HepG2 (cell line): ENCODE measurements at regions not wholly inside any gene's neighbourhood (a gene's known extent, or its start where the extent isn't known, plus 50 kb on each side); places are given as distances from the start of the nearest gene placed in this dataset.

ENCODE experiments used
- ATAC-seq: fragments of 200-7000 bp; cut with Tn5 transposase; 3 replicates; pipeline ENCODE4 v1.9.1; 2020; ENCODE audit warnings: mild to moderate bottlenecking, moderate library complexity
- BruUV-seq: library from RNA; stranded (reverse); fragments of 400-500 nt; replicated peaks from 2 replicates; lab custom pipeline; 2021; lab: Mats Ljungman, UMichigan
- CTCF ChIA-PET: fragments of 300-600 bp; formaldehyde crosslinking; extraction: SDS; loops from one replicate; lab custom pipeline; 2021; ENCODE audit warnings: low total read pairs, inconsistent platforms, low intra/inter-chr PET ratio; lab: Yijun Ruan, JAX
- POLR2A ChIA-PET: fragments of 350-600 bp; sonication (Branson Sonifier 250); formaldehyde crosslinking; loops from one replicate; lab custom pipeline; 2020; ENCODE audit warnings: antibody characterized with exemption, inconsistent platforms; lab: Yijun Ruan, JAX
- DNase-seq: peaks from one replicate; pipeline ENCODE4 v3.0.0-alpha.2; 2015; ENCODE audit warnings: low spot score
- FAIRE-seq: peaks from 3 replicates; lab custom pipeline; 2011; peaks lifted over from hg19 to GRCh38; lab: Jason Lieb, UNC
- H2AFZ ChIP-seq: one replicate; pipeline ENCODE4 v1.6.1; 2011; ENCODE audit warnings: low read length, inconsistent platforms
- H3K27ac ChIP-seq: fragments of 300-600 bp; 3 replicates; pipeline ENCODE4 v1.8.0; 2011; ENCODE audit warnings: mixed run types, mild to moderate bottlenecking, mixed read lengths, low read length, inconsistent platforms; ENCODE audit not compliant: insufficient read depth; ENCODE audit errors: extremely low read length
- H3K27me3 ChIP-seq, 2 experiments: fragments of 200-600 bp in 1 of 2; 2 replicates in 1 of 2; 3 replicates in 1 of 2; pipeline versions ENCODE4 v1.6.0 to v1.8.0; 2011; ENCODE audit warnings: low read length in 2 of 2, mild to moderate bottlenecking in 2 of 2, moderate library complexity in 2 of 2, inconsistent platforms in 1 of 2; ENCODE audit not compliant: insufficient read depth in 2 of 2, control insufficient read depth in 1 of 2
- H3K36me3 ChIP-seq, 2 experiments: fragments of 200-600 bp in 1 of 2; replicated peaks in 1 of 2; 2 replicates in 1 of 2; 3 replicates in 1 of 2; pipeline versions ENCODE4 v1.5.1 to v1.8.0; 2011; ENCODE audit warnings: low read length in 2 of 2, inconsistent platforms in 1 of 2; ENCODE audit not compliant: insufficient read depth in 2 of 2, control insufficient read depth in 1 of 2
- H3K4me1 ChIP-seq: 2 replicates; pipeline ENCODE4 v1.5.1; 2012; ENCODE audit warnings: low read length, inconsistent platforms; ENCODE audit not compliant: insufficient read depth
- H3K4me2 ChIP-seq: 2 replicates; pipeline ENCODE4 v1.6.0; 2011; ENCODE audit warnings: low read depth, low read length, inconsistent platforms
- H3K4me3 ChIP-seq, 3 experiments: fragments of 200-600 bp in 1 of 3; sonication (generic), shearing (Covaris generic) in 1 of 3; replicated peaks in 1 of 3; 2 replicates each; pipeline ENCODE4 v1.5.1; 2011 to 2016; ENCODE audit warnings: low read length in 3 of 3, inconsistent platforms in 2 of 3, low read depth in 2 of 3, mild to moderate bottlenecking in 2 of 3, control low read depth in 1 of 3, mixed read lengths in 1 of 3; ENCODE audit not compliant: insufficient read depth in 1 of 3
- H3K79me2 ChIP-seq: one replicate; pipeline ENCODE4 v1.6.1; 2011; ENCODE audit warnings: low read length, inconsistent platforms; ENCODE audit not compliant: insufficient read depth
- H3K9ac ChIP-seq: 2 replicates; pipeline ENCODE4 v1.6.0; 2011; ENCODE audit warnings: mild to moderate bottlenecking, low read depth, low read length, inconsistent platforms; ENCODE audit not compliant: insufficient read depth
- H3K9me3 ChIP-seq: 2 replicates; pipeline ENCODE4 v1.5.1; 2012; ENCODE audit warnings: mild to moderate bottlenecking, low read length
- H4K20me1 ChIP-seq: 2 replicates; pipeline ENCODE4 v1.6.0; 2011; ENCODE audit warnings: inconsistent platforms, mild to moderate bottlenecking, low read length, moderate library complexity; ENCODE audit not compliant: insufficient read depth
- CHD2 ChIP-seq: IDR thresholded peaks from 2 replicates; pipeline ENCODE4 v1.6.1; 2011; ENCODE audit warnings: low read depth, low read length, improper control_type of control experiment
- DDIT3 ChIP-seq: sonication (generic); formaldehyde crosslinking; IDR thresholded peaks from 2 replicates; pipeline ENCODE4 v1.4.0; 2020; ENCODE audit warnings: mild to moderate bottlenecking, missing genetic modification reagents
- FOXM1 ChIP-seq: sonication (generic); formaldehyde crosslinking; IDR thresholded peaks from 2 replicates; pipeline ENCODE4 v1.5.0; 2020; ENCODE audit warnings: missing genetic modification reagents
- GATAD2A ChIP-seq: IDR thresholded peaks from 2 replicates; pipeline ENCODE4 v1.6.1; 2016
- HCFC1 ChIP-seq: fragments of 150-350 bp; IDR thresholded peaks from 2 replicates; pipeline ENCODE4 v1.6.1; 2014; ENCODE audit warnings: low read depth, low read length
- IRX3 ChIP-seq: sonication (generic); formaldehyde crosslinking; IDR thresholded peaks from 2 replicates; pipeline ENCODE4 v1.8.1; 2023; ENCODE audit warnings: mild to moderate bottlenecking, low read depth, missing genetic modification reagents, borderline replicate concordance
- KDM3A ChIP-seq: IDR thresholded peaks from 2 replicates; pipeline ENCODE4 v1.6.1; 2018; ENCODE audit warnings: low read depth, missing compliant biosample characterization
- ONECUT2 ChIP-seq: sonication (generic); formaldehyde crosslinking; IDR thresholded peaks from 2 replicates; pipeline ENCODE4 v1.4.0; 2020; ENCODE audit warnings: missing genetic modification reagents
- SALL1 ChIP-seq: sonication (generic); formaldehyde crosslinking; IDR thresholded peaks from 2 replicates; pipeline ENCODE4 v1.8.0; 2022; ENCODE audit warnings: mild to moderate bottlenecking, missing genetic modification reagents
- SMAD1 ChIP-seq: sonication (generic); formaldehyde crosslinking; IDR thresholded peaks from 2 replicates; pipeline ENCODE4 v1.4.0; 2020; ENCODE audit warnings: missing genetic modification reagents, low read depth, mild to moderate bottlenecking, borderline replicate concordance
- ZBTB20 ChIP-seq: sonication (generic); formaldehyde crosslinking; IDR thresholded peaks from 2 replicates; pipeline ENCODE4 v1.8.1; 2023; ENCODE audit warnings: missing genetic modification reagents, low read depth, mild to moderate bottlenecking, borderline replicate concordance
- ZNF3 ChIP-seq: IDR thresholded peaks from 2 replicates; pipeline ENCODE4 v1.7.0; 2017; ENCODE audit warnings: inconsistent platforms
- ZNF329 ChIP-seq: sonication (generic); formaldehyde crosslinking; IDR thresholded peaks from 2 replicates; pipeline ENCODE4 v1.9.0; 2021; ENCODE audit warnings: low read depth, mild to moderate bottlenecking, missing genetic modification reagents
- ZNF34 ChIP-seq: sonication (generic); formaldehyde crosslinking; IDR thresholded peaks from 2 replicates; pipeline ENCODE4 v1.4.0; 2020; ENCODE audit warnings: mild to moderate bottlenecking, missing genetic modification reagents, borderline replicate concordance
- ZNF382 ChIP-seq: sonication (generic); formaldehyde crosslinking; IDR thresholded peaks from 2 replicates; pipeline ENCODE4 v1.5.0; 2020; ENCODE audit warnings: missing genetic modification reagents, mild to moderate bottlenecking, borderline replicate concordance
- ZNF607 ChIP-seq: sonication (generic); formaldehyde crosslinking; IDR thresholded peaks from 2 replicates; pipeline ENCODE4 v1.5.1; 2020; ENCODE audit warnings: missing genetic modification reagents, mild to moderate bottlenecking, borderline replicate concordance
- ZNF629 ChIP-seq: sonication (generic); formaldehyde crosslinking; conservative IDR thresholded peaks from 2 replicates; pipeline ENCODE4 v1.5.0; 2020; ENCODE audit warnings: missing genetic modification reagents
- ZNF839 ChIP-seq: sonication (generic); formaldehyde crosslinking; IDR thresholded peaks from 2 replicates; pipeline ENCODE4 v1.4.0; 2020; ENCODE audit warnings: missing genetic modification reagents, mild to moderate bottlenecking, borderline replicate concordance
- WGBS: methylation state at CpG from one replicate; pipeline ENCODE4 v1.1.6; 2017; ENCODE audit warnings: low lambda C conversion rate; 5-methylcytosine and 5-hydroxymethylcytosine counted together
- in situ Hi-C: cut with HindIII; loops from 2 replicates; pipeline ENCODE4 v1.10.0; 2017; ENCODE audit warnings: low pct_unique_long_range_greater_than_20kb; ENCODE audit not compliant: extremely low pct_ligation_motif_present
- intact Hi-C: fragments of 100-400 bp; cut with micrococcal nuclease; formaldehyde crosslinking; loops from one replicate; pipeline ENCODE4 v1.10.0; 2022; ENCODE audit not compliant: unreplicated experiment
- TF ChIP-seq, protein P1 (sequence below): sonication (generic); formaldehyde crosslinking; IDR thresholded peaks from 2 replicates; pipeline ENCODE4 v1.5.1; 2020; ENCODE audit warnings: mild to moderate bottlenecking, missing genetic modification reagents
- TF ChIP-seq, protein P2 (sequence below): sonication (generic); formaldehyde crosslinking; IDR thresholded peaks from 2 replicates; pipeline ENCODE4 v1.4.0; 2020; ENCODE audit warnings: missing genetic modification reagents

DNA sequence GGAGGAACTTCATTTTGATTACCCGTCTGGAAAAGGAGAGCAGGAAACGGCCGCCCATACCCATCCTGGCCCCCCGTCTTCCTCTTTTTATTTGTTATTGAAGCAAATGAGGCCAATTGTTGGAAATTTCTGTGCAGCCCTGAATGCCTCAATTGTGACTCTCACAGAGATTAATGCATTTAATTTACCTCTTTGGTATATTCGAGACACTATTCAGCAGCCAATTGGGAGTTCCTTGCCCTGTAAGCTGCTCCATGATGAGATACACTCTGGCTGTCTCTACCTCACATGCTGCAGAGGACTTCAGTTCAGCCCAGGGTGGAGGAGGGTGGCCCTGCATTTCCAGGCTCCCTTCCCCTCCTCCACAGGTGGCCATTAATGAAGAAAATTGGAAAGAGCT, 60.6 kb upstream of the NTM start (continued):
- no peak for TF ChIP-seq ZNF607 (CRISPR knock-in tag)
- no peak for TF ChIP-seq ZNF629

GRCh38 chr11:131311776-131312514, 58.5 kb upstream of the NTM start:
- Histone ChIP-seq H3K9ac (no peak overlapping the region), H2AFZ (no peak overlapping the region), H3K4me3 (no peak overlapping the region), H3K4me1 (no peaks in the 10 kb centered on the region), H3K36me3 (no peaks in the 10 kb centered on the region), H3K4me2 (no peak overlapping the region), H3K27me3 (no peaks in the 10 kb centered on the region), H4K20me1 (no peaks in the 10 kb centered on the region), H3K27ac (no peak overlapping the region), H3K9me3 (no peaks in the 10 kb centered on the region), H3K79me2 (no peaks in the 10 kb centered on the region)
- WGBS, result 20% methylated on average over 9 of the region's 10 CpGs
- ChIA-PET POLR2A (no interaction called here), CTCF (no interaction called here)
- intact Hi-C loops (no loop called here), in situ Hi-C loops (no loop called here)
- BruUV-seq, result no TSS peak
- ATAC-seq, result no peak
- FAIRE-seq, result no peak
- no peak for DNase-seq
- TF ChIP-seq GATAD2A (CRISPR knock-in tag) (no peak), ZNF839 (CRISPR knock-in tag) (no peak), SALL1 (CRISPR knock-in tag) (no peak), ZBTB20 (CRISPR knock-in tag) (no peak), ZNF34 (CRISPR knock-in tag) (no peak), ZNF382 (CRISPR knock-in tag) (no peak), ONECUT2 (CRISPR knock-in tag) (no peak), FOXM1 (CRISPR knock-in tag) (no peak), IRX3 (CRISPR knock-in tag) (no peak), KDM3A (CRISPR knock-in tag) (no peak), HCFC1 (no peak), SMAD1 (CRISPR knock-in tag) (no peak), ZNF329 (CRISPR knock-in tag) (no peak), CHD2 (no peak), DDIT3 (CRISPR knock-in tag) (no peak), ZNF3 (CRISPR knock-in tag) (no peak)
- TF ChIP-seq, protein P1, sequence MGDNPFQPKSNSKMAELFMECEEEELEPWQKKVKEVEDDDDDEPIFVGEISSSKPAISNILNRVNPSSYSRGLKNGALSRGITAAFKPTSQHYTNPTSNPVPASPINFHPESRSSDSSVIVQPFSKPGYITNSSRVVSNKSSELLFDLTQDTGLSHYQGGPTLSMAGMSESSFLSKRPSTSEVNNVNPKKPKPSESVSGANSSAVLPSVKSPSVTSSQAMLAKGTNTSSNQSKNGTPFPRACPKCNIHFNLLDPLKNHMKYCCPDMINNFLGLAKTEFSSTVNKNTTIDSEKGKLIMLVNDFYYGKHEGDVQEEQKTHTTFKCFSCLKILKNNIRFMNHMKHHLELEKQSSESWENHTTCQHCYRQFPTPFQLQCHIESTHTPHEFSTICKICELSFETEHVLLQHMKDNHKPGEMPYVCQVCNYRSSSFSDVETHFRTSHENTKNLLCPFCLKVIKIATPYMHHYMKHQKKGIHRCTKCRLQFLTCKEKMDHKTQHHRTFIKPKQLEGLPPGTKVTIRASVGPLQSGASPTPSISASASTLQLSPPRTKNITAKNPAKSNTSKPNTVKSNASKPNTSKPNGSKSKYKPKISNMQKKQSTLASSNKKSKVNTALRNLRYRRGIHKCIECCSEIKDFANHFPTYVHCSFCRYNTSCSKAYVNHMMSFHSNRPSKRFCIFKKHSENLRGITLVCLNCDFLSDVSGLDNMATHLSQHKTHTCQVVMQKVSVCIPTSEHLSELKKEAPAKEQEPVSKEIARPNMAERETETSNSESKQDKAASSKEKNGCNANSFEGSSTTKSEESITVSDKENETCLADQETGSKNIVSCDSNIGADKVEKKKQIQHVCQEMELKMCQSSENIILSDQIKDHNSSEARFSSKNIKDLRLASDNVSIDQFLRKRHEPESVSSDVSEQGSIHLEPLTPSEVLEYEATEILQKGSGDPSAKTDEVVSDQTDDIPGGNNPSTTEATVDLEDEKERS, result no peak
- TF ChIP-seq, protein P2, sequence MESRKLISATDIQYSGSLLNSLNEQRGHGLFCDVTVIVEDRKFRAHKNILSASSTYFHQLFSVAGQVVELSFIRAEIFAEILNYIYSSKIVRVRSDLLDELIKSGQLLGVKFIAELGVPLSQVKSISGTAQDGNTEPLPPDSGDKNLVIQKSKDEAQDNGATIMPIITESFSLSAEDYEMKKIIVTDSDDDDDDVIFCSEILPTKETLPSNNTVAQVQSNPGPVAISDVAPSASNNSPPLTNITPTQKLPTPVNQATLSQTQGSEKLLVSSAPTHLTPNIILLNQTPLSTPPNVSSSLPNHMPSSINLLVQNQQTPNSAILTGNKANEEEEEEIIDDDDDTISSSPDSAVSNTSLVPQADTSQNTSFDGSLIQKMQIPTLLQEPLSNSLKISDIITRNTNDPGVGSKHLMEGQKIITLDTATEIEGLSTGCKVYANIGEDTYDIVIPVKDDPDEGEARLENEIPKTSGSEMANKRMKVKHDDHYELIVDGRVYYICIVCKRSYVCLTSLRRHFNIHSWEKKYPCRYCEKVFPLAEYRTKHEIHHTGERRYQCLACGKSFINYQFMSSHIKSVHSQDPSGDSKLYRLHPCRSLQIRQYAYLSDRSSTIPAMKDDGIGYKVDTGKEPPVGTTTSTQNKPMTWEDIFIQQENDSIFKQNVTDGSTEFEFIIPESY (CRISPR knock-in tag), result no peak
